Pancreas (tissue), 10 donors: ENCODE measurements at regions not wholly inside any gene's neighbourhood (a gene's known extent, or its start where the extent isn't known, plus 50 kb on each side); places are given as distances from the start of the nearest gene placed in this dataset.

Experiments
- ATAC-seq, 4 donors: fragments of 200-7000 bp; cut with Tn5 transposase; one replicate each; pipeline versions ENCODE4 v1.8.0 to v1.9.1; 2020; ENCODE audit warnings: mild to moderate bottlenecking in 4 of 4, moderate library complexity in 4 of 4
- DNase-seq, 6 donors: peaks; one replicate each; pipeline ENCODE4 v3.0.0-alpha.2; 2020
- FAIRE-seq: peaks from 2 replicates; lab custom pipeline; 2012; peaks lifted over from hg19 to GRCh38; lab: Jason Lieb, UNC
- H3K27ac ChIP-seq, 4 donors: fragments of 200-600 bp; sonication (generic); 1 replicate in 3 of 4; 2 replicates in 1 of 4; pipeline versions ENCODE4 v1.5.0 to v1.8.0; 2020
- H3K27me3 ChIP-seq, 4 donors: fragments of 200-600 bp; one replicate each; pipeline ENCODE4 v1.8.0; 2021
- H3K36me3 ChIP-seq, 3 donors: fragments of 200-600 bp; sonication (generic) in 1 of 3; one replicate each; pipeline versions ENCODE4 v1.5.0 to v1.8.0; 2020 to 2021
- H3K4me1 ChIP-seq, 3 donors: fragments of 200-600 bp; one replicate each; pipeline ENCODE4 v1.8.0; 2021
- H3K4me3 ChIP-seq, 4 donors: fragments of 200-600 bp; sonication (generic) in 2 of 4; one replicate each; pipeline versions ENCODE4 v1.5.0 to v1.8.0; 2020 to 2021
- H3K9me3 ChIP-seq, 4 donors: fragments of 200-600 bp; one replicate each; pipeline ENCODE4 v1.8.0; 2021
- CTCF ChIP-seq, 4 donors: fragments of 200-600 bp; sonication (generic) in 3 of 4; IDR thresholded peaks; one replicate each; pipeline versions ENCODE4 v1.5.0 to v1.8.0; 2021; ENCODE audit warnings: antibody characterized with exemption in 4 of 4
- WGBS, 2 donors: extraction: QIAGEN DNeasy Blood & Tissue Kit; methylation state at CpG; one replicate each; pipeline ENCODE4 v1.1.7; 2013; 5-methylcytosine and 5-hydroxymethylcytosine counted together
- intact Hi-C, 3 donors: fragments of 100-400 bp; cut with DNase I; formaldehyde crosslinking; loops; one replicate each; pipeline versions ENCODE4 v1.11.1 to v1.14.2; 2022
- donor health status: healthy with polysubstance abuse.
- donor health status: DM: no; HTN: no; CAD: no; lungs with moderate emphysema.
- donor health status: DM: no; HTN: no; CAD: no.
- donor health status: control.
- donor health status: control.
- donor health status: Bipolar disorder and iron deficiency.
- donor health status: DM: yes; HTN: yes; CAD: no.
- donor health status: DM: no; HTN: no; CAD: no.
- donor health status: DM: no; HTN: no; CAD: no.
- donor health status: DM: yes; HTN: yes; CAD: no.

GRCh38 chrX:113833096-113834055 lies 750.5 kb upstream of the HTR2C start:
- no peak for DNase-seq
- no peak for ATAC-seq
- intact Hi-C loops = no loop called here
- H3K36me3 ChIP-seq = no peaks in the 10 kb centered on the region
- FAIRE-seq = no peak
- no peak overlapping the region for H3K27ac ChIP-seq
- no peaks in the 10 kb centered on the region for H3K9me3 ChIP-seq
- no peaks in the 10 kb centered on the region for H3K4me1 ChIP-seq
- H3K4me3 ChIP-seq = no peak overlapping the region
- H3K27me3 ChIP-seq = peaks cover 0 to 3% (median 0%) of the 10 kb centered on the region in 4 donors
- WGBS, 2 donors = 58 to 61% methylated on average over 8 of the region's 8 CpGs
- no peak for TF ChIP-seq CTCF (IDR thresholded peaks at IDR 0.05)

GRCh38 chrX:113828470-113828869 lies 755.4 kb upstream of the HTR2C start:
- no peak for ATAC-seq

GRCh38 chrX:113818346-113818745 lies 765.5 kb upstream of the HTR2C start:
- Histone ChIP-seq H3K27ac (no peak overlapping the region), H3K27me3 (no peaks in the 10 kb centered on the region), H3K36me3 (no peaks in the 10 kb centered on the region), H3K4me1 (no peaks in the 10 kb centered on the region), H3K4me3 (no peak overlapping the region), H3K9me3 (no peaks in the 10 kb centered on the region)
- TF ChIP-seq CTCF (IDR thresholded peaks at IDR 0.05) = no peak
- 60 to 67% methylated on average over 3 of the region's 3 CpGs for WGBS, 2 donors
- ATAC-seq (no peak), FAIRE-seq (no peak), DNase-seq (no peak)
- intact Hi-C loops = no loop called here

More at GRCh38 chrX:113828470-113828869, 755.4 kb upstream of the HTR2C start:
- no peak for TF ChIP-seq CTCF (IDR thresholded peaks at IDR 0.05)
- Histone ChIP-seq H3K4me3 (no peak overlapping the region), H3K4me1 (no peaks in the 10 kb centered on the region), H3K36me3 (no peaks in the 10 kb centered on the region), H3K27ac (no peak overlapping the region), H3K27me3 (peaks cover 0 to 5% (median 2%) of the 10 kb centered on the region in 4 donors), H3K9me3 (no peaks in the 10 kb centered on the region)
- FAIRE-seq (no peak), DNase-seq (no peak)
- intact Hi-C loops = no loop called here
- WGBS, 2 donors = 41 to 48% methylated on average over 7 of the region's 7 CpGs

GRCh38 chrX:113804819-113805218 lies 779.1 kb upstream of the HTR2C start:
- Histone ChIP-seq H3K27me3 (peaks cover 0 to 20% (median 4%) of the 10 kb centered on the region in 4 donors), H3K9me3 (no peaks in the 10 kb centered on the region), H3K36me3 (no peaks in the 10 kb centered on the region), H3K4me1 (no peaks in the 10 kb centered on the region), H3K4me3 (no peak overlapping the region), H3K27ac (no peak overlapping the region)
- no peak for DNase-seq
- WGBS, 2 donors = 63 to 78% methylated on average over 3 of the region's 3 CpGs
- ATAC-seq = no peak
- no peak for FAIRE-seq
- no peak for TF ChIP-seq CTCF (IDR thresholded peaks at IDR 0.05)
- intact Hi-C loops = no loop called here

GRCh38 chrX:113804291-113804690 lies 779.6 kb upstream of the HTR2C start:
- FAIRE-seq (no peak), DNase-seq (no peak), ATAC-seq (no peak)
- H3K4me1 ChIP-seq = no peaks in the 10 kb centered on the region
- no peak overlapping the region for H3K27ac ChIP-seq
- WGBS, 2 donors = 64 to 71% methylated on average over 3 of the region's 3 CpGs
- intact Hi-C loops = no loop called here
- H3K9me3 ChIP-seq = no peaks in the 10 kb centered on the region
- H3K36me3 ChIP-seq = no peaks in the 10 kb centered on the region
- no peak for TF ChIP-seq CTCF (IDR thresholded peaks at IDR 0.05)
- peaks cover 0 to 16% (median 4%) of the 10 kb centered on the region in 4 donors for H3K27me3 ChIP-seq
- H3K4me3 ChIP-seq = no peak overlapping the region
